Mesothelial cell of epicardium (in vitro differentiated cells): ENCODE measurements at regions not wholly inside any gene's neighbourhood (a gene's known extent, or its start where the extent isn't known, plus 50 kb on each side); places are given as distances from the start of the nearest gene placed in this dataset.

Source experiments
- DNase-seq, 2 experiments: peaks; one replicate each; pipeline ENCODE4 v3.0.0; 2021; ENCODE audit warnings: low spot score in 2 of 2; ENCODE audit not compliant: unreplicated experiment in 2 of 2
- H3K27ac Mint-ChIP-seq: 2 replicates; pipeline ENCODE4 v1.8.0; 2021; ENCODE audit warnings: mixed read lengths
- H3K27me3 Mint-ChIP-seq: 2 replicates; pipeline ENCODE4 v1.8.0; 2021; ENCODE audit warnings: low read depth, mixed read lengths
- H3K36me3 Mint-ChIP-seq: 2 replicates; pipeline ENCODE4 v1.8.0; 2021; ENCODE audit warnings: mixed read lengths
- H3K4me1 Mint-ChIP-seq: 2 replicates; pipeline ENCODE4 v1.8.0; 2021; ENCODE audit warnings: mixed read lengths
- H3K4me3 Mint-ChIP-seq: 2 replicates; pipeline ENCODE4 v1.8.0; 2021; ENCODE audit warnings: mild to moderate bottlenecking, moderate library complexity, mixed read lengths
- H3K9me3 Mint-ChIP-seq: 2 replicates; pipeline ENCODE4 v1.8.0; 2021; ENCODE audit warnings: mixed read lengths
- TF ChIP-seq, protein P1 (sequence below): fragments of 200-600 bp; sonication (generic); IDR thresholded peaks from one replicate; pipeline ENCODE4 v1.5.0; 2021; ENCODE audit warnings: antibody characterized with exemption; ENCODE audit not compliant: unreplicated experiment

DNA sequence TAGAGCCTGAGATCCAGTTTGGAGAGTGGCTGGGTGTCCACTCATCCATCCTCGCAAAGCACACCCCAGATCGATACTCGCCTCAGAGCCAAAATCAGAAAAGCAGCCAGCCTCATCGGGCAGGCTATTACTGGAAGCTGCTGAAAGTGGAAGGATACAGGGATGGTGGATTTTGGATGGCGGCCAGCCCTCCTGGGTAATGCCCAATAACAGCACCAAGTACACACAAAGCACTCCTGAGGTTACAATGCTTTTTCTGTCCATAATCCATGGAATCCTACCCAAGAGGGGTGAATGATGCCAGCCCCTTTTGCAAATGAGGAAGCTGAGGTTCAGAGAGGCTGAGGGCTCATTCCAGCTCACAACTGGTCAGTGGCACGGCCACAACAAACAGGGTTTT, 93.1 kb upstream of the SLC6A11 start:
- no peaks in the 10 kb centered on the region for H3K4me1 Mint-ChIP-seq
- H3K36me3 Mint-ChIP-seq: no peaks in the 10 kb centered on the region
- H3K9me3 Mint-ChIP-seq: no peaks in the 10 kb centered on the region
- no peak overlapping the region for H3K27ac Mint-ChIP-seq
- peaks cover 49% of the 10 kb centered on the region for H3K27me3 Mint-ChIP-seq
- no peak for DNase-seq
- H3K4me3 Mint-ChIP-seq: no peak overlapping the region
- TF ChIP-seq, protein P1, sequence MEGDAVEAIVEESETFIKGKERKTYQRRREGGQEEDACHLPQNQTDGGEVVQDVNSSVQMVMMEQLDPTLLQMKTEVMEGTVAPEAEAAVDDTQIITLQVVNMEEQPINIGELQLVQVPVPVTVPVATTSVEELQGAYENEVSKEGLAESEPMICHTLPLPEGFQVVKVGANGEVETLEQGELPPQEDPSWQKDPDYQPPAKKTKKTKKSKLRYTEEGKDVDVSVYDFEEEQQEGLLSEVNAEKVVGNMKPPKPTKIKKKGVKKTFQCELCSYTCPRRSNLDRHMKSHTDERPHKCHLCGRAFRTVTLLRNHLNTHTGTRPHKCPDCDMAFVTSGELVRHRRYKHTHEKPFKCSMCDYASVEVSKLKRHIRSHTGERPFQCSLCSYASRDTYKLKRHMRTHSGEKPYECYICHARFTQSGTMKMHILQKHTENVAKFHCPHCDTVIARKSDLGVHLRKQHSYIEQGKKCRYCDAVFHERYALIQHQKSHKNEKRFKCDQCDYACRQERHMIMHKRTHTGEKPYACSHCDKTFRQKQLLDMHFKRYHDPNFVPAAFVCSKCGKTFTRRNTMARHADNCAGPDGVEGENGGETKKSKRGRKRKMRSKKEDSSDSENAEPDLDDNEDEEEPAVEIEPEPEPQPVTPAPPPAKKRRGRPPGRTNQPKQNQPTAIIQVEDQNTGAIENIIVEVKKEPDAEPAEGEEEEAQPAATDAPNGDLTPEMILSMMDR: no peak

DNA sequence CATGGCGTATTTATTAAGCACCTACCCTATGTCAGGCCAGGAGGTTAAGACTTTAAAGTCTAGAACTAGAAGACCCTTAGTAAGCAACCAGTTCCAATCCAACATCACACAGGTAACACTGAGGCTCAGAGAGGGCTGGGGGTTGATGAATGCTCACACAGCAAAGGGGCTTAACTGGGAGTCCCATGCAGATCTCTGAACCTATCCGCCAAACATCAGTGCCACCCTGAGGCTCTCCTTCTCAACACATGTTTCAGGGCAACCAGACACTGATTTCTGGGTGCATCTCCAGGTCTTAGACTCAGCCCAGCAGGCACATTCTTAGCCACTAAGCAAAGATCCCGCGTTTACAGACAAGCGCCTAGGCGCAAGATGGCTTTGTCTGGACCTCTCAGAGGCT, 92.0 kb upstream of the SLC6A11 start:
- TF ChIP-seq, protein P1: no peak

GRCh38 chr3:10725067-10725466, 91.0 kb upstream of the SLC6A11 start:
- Mint-ChIP-seq H3K4me3 (no peak overlapping the region), H3K36me3 (no peaks in the 10 kb centered on the region), H3K27ac (no peak overlapping the region), H3K9me3 (no peaks in the 10 kb centered on the region), H3K4me1 (no peaks in the 10 kb centered on the region), H3K27me3 (peaks cover 46% of the 10 kb centered on the region)
- TF ChIP-seq, protein P1: no peak
- DNase-seq: no peak

More for the DNA sequence above, 92.0 kb upstream of the SLC6A11 start:
- Mint-ChIP-seq H3K4me3 (no peak overlapping the region), H3K27me3 (peaks cover 50% of the 10 kb centered on the region), H3K4me1 (no peaks in the 10 kb centered on the region), H3K36me3 (no peaks in the 10 kb centered on the region), H3K9me3 (no peaks in the 10 kb centered on the region), H3K27ac (no peak overlapping the region)
- DNase-seq: no peak

- no peak for DNase-seq
- Mint-ChIP-seq H3K4me1 (no peaks in the 10 kb centered on the region), H3K27me3 (peaks cover 38% of the 10 kb centered on the region), H3K36me3 (no peaks in the 10 kb centered on the region), H3K9me3 (peaks cover 3% of the 10 kb centered on the region), H3K4me3 (no peak overlapping the region), H3K27ac (no peak overlapping the region)
- TF ChIP-seq, protein P1: no peak
These were observed 90.2 kb upstream of the SLC6A11 start for GRCh38 chr3:10725846-10726245.

- H3K27me3 Mint-ChIP-seq: peaks cover 30% of the 10 kb centered on the region
- no peak for DNase-seq
- H3K36me3 Mint-ChIP-seq: no peaks in the 10 kb centered on the region
- no peaks in the 10 kb centered on the region for H3K4me1 Mint-ChIP-seq
- no peak overlapping the region for H3K4me3 Mint-ChIP-seq
- TF ChIP-seq, protein P1: no peak
- H3K9me3 Mint-ChIP-seq: peaks cover 9% of the 10 kb centered on the region
- no peak overlapping the region for H3K27ac Mint-ChIP-seq
These were observed 89.2 kb upstream of the SLC6A11 start for GRCh38 chr3:10726787-10727186.

DNA sequence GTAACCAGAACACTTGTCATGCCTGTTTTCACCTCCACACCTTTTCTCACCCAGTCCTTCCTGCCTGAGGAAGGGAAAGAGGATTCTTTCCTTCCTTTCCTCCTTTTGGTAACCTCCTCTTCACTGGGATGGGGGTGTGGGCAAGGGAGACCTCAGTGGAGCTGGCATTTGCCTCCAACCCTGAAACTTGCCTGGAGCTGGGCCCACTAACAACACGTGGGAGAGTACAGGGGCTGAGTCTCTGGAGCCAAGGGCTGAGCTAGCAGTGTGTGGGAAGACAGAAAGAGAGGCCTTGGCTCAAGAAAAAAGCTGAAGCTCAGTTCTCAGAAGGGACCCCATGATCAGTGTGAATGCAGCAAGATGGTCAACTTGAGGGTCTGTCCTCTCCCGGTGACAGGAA, 86.6 kb upstream of the SLC6A11 start:
- Mint-ChIP-seq H3K4me3 (no peak overlapping the region), H3K9me3 (peaks cover 33% of the 10 kb centered on the region), H3K36me3 (no peaks in the 10 kb centered on the region), H3K27ac (no peak overlapping the region), H3K27me3 (peaks cover 7% of the 10 kb centered on the region), H3K4me1 (no peaks in the 10 kb centered on the region)
- TF ChIP-seq, protein P1: no peak
- no peak for DNase-seq
